ENCODE measurements at regions not wholly inside any gene's neighbourhood (a gene's known extent, or its start where the extent isn't known, plus 50 kb on each side); places are given as distances from the start of the nearest gene placed in this dataset.
A peak's percentile ranks its signal among the peaks of the same experiment; 100 is the strongest.
"Not testable (repeated sequence)": the region's sequence is repeated elsewhere in the genome, so short reads cannot be mapped to it uniquely, and the experiment has no call there.

GRCh38 chr9:134547161-134548100 is 94.2 kb upstream of the COL5A1 start:
- CTCF ChIA-PET, result no interaction called here
- no peak for DNase-seq (ENCODE audit: extremely low spot score)
- POLR2A ChIA-PET, result no interaction called here
- TF ChIP-seq FOXK2 (IDR thresholded peaks at IDR 0.05), result no peak
- no peak for TF ChIP-seq CTBP1 (IDR thresholded peaks at IDR 0.05; ENCODE audit: borderline replicate concordance)

- CTCF ChIA-PET, result no interaction called here
- no peak for DNase-seq (ENCODE audit: extremely low spot score)
- POLR2A ChIA-PET, result no interaction called here
- TF ChIP-seq L3MBTL2 (conservative IDR thresholded peaks at IDR 0.05) (no peak), FOXK2 (IDR thresholded peaks at IDR 0.05) (no peak), TARDBP (IDR thresholded peaks at IDR 0.05) (no peak), LEF1 (IDR thresholded peaks at IDR 0.05; ENCODE audit: borderline replicate concordance) (no peak)
These were observed 93.4 kb upstream of the COL5A1 start for GRCh38 chr9:134548185-134548584.

- TF ChIP-seq TARDBP (IDR thresholded peaks at IDR 0.05), result no peak
- no peak for TF ChIP-seq ARNT (IDR thresholded peaks at IDR 0.05)
- TF ChIP-seq ELF4 (IDR thresholded peaks at IDR 0.05), result no peak
- TF ChIP-seq NFRKB (IDR thresholded peaks at IDR 0.05), result no peak
- no peak for TF ChIP-seq PKNOX1 (IDR thresholded peaks at IDR 0.05)
- TF ChIP-seq ZNF384 (IDR thresholded peaks at IDR 0.05), result no peak
- TF ChIP-seq FOXA1 (IDR thresholded peaks at IDR 0.05), result no peak
- TF ChIP-seq BHLHE40 (IDR thresholded peaks at IDR 0.05; ENCODE audit: borderline replicate concordance), result no peak
- TF ChIP-seq HDGF (IDR thresholded peaks at IDR 0.05; ENCODE audit: borderline replicate concordance), result no peak
- TF ChIP-seq LEF1 (IDR thresholded peaks at IDR 0.05; ENCODE audit: borderline replicate concordance), result no peak
- no peak for TF ChIP-seq CTBP1 (IDR thresholded peaks at IDR 0.05; ENCODE audit: borderline replicate concordance)
- no peak for TF ChIP-seq SP1 (IDR thresholded peaks at IDR 0.05)
- no peak for TF ChIP-seq SUZ12 (IDR thresholded peaks at IDR 0.05)
- no peak for TF ChIP-seq FOXK2 (IDR thresholded peaks at IDR 0.05)
- no peak for TF ChIP-seq L3MBTL2 (conservative IDR thresholded peaks at IDR 0.05)
- CTCF ChIA-PET, result no interaction called here
- DNase-seq (ENCODE audit: extremely low spot score), result no peak
- POLR2A ChIA-PET, result no interaction called here
These were observed 93.0 kb upstream of the COL5A1 start for GRCh38 chr9:134548618-134549017.

GRCh38 chr9:134549336-134549735 is 92.3 kb upstream of the COL5A1 start:
- DNase-seq (ENCODE audit: extremely low spot score), result no peak
- TF ChIP-seq BHLHE40 (IDR thresholded peaks at IDR 0.05; ENCODE audit: borderline replicate concordance) (no peak), L3MBTL2 (conservative IDR thresholded peaks at IDR 0.05) (no peak), SP1 (IDR thresholded peaks at IDR 0.05) (no peak), NFRKB (IDR thresholded peaks at IDR 0.05) (no peak), CTBP1 (IDR thresholded peaks at IDR 0.05; ENCODE audit: borderline replicate concordance) (no peak)
- CTCF ChIA-PET, result no interaction called here
- POLR2A ChIA-PET, result no interaction called here

GRCh38 chr9:134550081-134550480 is 91.5 kb upstream of the COL5A1 start:
- POLR2A ChIA-PET; DNase-seq (ENCODE audit: extremely low spot score); CTCF ChIA-PET: not testable (repeated sequence)

- peak; percentile 52 for TF ChIP-seq L3MBTL2 (conservative IDR thresholded peaks at IDR 0.05)
- TF ChIP-seq PKNOX1 (IDR thresholded peaks at IDR 0.05), result no peak
- CTCF ChIA-PET, result no interaction called here
- POLR2A ChIA-PET, result no interaction called here
- no peak for DNase-seq (ENCODE audit: extremely low spot score)
These were observed 91.0 kb upstream of the COL5A1 start for GRCh38 chr9:134550584-134550983.

GRCh38 chr9:134551176-134551575 is 90.4 kb upstream of the COL5A1 start:
- TF ChIP-seq SP1 (IDR thresholded peaks at IDR 0.05) (no peak), L3MBTL2 (conservative IDR thresholded peaks at IDR 0.05) (no peak), PKNOX1 (IDR thresholded peaks at IDR 0.05) (no peak), HDGF (IDR thresholded peaks at IDR 0.05; ENCODE audit: borderline replicate concordance) (no peak), FOXA1 (IDR thresholded peaks at IDR 0.05) (no peak), BHLHE40 (IDR thresholded peaks at IDR 0.05; ENCODE audit: borderline replicate concordance) (no peak)
- no peak for DNase-seq (ENCODE audit: extremely low spot score)
- POLR2A ChIA-PET, result no interaction called here
- CTCF ChIA-PET, result no interaction called here
